ENCODE measurements at regions not wholly inside any gene's neighbourhood (a gene's known extent, or its start where the extent isn't known, plus 50 kb on each side); places are given as distances from the start of the nearest gene placed in this dataset.
"Not testable (repeated sequence)": the region's sequence is repeated elsewhere in the genome, so short reads cannot be mapped to it uniquely, and the experiment has no call there.

DNA sequence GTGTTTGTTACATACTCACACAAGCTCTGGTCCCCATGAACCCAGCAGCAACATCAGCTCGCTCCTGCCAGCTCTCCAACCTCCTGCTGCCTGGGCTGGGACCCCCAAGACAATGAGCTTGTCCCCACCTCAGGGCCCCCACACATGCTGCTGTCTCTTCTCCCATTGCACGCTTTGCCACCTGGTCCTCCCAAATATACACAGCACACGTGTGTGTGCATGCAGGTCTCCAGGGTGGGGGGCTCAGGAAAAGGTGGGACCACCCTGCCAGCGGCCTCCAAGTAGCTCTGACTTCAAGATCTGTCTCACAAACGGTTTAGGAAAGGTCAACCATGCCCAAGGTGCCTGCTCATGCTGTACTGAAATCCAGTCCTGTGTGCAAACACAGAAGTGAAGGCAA lies 68.1 kb upstream of the CCND1 start:
- no peak for DNase-seq

- DNase-seq, result no peak
These were observed 67.0 kb upstream of the CCND1 start for GRCh38 chr11:69573761-69574607.

DNA sequence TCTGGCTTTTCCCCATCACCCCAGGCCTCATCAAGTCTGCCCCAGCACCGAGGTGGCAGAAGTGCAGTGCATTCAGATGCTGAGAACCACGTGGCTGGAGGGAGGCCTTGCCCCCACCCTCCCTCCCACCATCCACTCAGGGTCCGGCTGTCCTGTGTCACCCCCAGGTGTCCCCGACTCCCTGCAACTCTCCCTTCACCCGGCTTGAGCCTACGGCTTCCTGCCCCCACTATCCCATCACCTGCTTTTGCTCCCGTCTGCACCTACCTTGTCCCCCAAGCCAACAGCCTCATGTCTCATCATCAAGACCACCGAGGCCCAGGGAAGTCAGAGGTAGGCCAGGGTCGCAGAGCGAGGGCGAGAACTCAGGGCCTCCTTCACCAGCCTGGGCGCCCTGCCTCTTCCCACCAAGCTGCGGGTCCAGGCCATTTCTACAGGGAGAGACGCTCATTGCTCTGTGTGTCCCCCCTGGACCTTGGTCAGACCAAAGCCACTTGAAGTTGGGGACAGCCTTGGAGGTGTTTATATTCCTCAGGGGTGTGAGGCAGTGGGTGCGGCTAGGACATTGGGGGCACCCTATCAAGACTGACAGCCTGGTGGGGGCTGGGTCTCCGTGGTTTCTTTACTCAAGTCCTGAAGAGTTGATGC lies 66.2 kb upstream of the CCND1 start:
- no peak for DNase-seq

DNA sequence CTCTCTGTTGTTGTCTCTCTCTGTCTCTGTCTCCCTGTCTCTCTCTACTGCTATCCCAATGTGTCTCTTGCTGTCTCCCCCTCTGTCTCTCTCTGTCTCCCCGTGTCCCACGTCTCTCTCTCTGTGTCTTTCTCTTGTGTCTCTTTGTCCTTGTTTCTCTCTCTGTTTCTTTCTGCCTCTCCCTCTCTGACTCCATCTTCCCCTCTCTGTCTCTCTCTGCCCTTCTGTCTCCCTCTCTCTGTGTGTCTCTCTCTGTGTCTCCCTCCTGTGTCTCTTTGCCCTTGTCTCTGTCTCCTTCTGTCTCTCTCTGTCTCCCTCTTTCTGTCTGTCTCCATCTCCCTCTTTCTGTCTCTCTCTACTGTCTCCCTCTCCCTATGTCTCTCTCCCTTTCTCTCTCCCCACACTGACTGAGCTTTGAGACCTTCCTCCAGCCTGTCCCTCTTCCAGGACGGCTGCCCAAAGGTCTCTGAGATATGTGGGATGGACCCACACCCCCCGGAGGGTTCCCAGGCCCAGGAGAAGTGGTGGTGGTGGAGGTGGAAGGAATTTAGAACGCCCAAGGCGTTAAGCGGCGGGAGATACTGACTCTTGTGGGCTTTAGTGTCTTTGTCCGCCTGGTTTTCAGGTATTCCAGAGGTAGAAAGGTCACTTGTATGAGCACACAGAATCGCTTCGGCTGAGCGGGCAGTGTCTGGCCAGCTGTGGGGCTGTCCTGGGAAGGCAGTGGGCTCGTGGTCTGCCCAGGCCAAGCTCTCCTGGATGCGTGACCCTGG lies 65.5 kb upstream of the CCND1 start:
- no peak for DNase-seq

GRCh38 chr11:69576069-69576782 lies 64.7 kb upstream of the CCND1 start:
- no peak for DNase-seq

GRCh38 chr11:69578167-69578566 lies 62.8 kb upstream of the CCND1 start:
- DNase-seq, result no peak

GRCh38 chr11:69580529-69580928 lies 60.4 kb upstream of the CCND1 start:
- DNase-seq, result no peak

DNA sequence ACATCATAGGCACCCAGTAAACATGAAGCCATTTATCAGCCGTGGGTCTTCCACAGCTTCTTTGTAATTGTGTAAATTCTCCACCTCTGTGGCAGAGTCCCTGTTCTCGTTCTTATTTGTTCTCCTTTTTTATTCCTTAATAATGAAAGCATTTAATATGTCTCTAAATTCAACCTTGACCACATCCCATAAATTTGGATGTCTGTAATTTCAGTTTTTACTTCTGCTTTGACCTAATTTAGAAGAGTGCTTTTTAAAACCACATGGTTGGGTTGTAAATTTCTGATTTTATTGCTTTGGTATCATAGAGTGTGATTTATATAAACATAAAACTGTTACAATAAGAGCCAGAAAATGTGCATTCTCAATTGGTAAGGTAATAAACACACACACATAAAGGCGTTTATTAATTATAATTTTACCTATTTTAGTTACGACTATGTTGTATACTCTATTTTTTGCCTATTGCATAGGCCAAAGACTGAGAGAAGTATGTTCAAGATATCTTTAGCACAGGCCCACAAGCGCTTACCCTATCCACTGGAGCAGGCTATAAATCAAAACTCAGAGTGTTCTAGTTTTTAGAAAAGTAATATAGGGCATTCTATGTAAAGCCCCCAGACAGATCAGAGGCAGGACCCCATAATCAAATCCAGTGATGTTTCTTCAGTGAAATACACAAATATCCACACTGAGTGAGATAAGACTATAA lies 58.0 kb upstream of the CCND1 start:
- DNase-seq, result no peak

- DNase-seq, result no peak
These were observed 56.8 kb upstream of the CCND1 start for GRCh38 chr11:69584160-69584559.

DNA sequence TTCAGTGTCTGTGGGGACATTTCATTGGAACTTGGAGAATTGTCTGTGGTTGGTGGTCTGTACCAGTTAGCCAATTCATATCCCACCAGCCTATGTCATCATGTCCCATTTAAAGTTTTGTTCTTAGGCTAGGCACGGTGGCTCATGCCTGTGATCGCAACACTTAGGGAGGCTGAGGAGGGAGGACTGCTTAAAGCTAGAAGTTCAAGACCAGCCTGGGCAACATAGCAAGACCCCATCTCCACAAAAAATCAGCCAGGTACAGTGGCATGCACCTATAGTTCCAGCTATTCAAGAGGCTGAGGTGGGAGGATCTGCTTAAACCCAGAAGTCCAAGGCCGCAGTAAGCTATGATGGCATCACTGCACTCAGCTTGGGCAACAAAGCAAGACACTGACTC lies 55.6 kb upstream of the CCND1 start:
- DNase-seq, result no peak

DNA sequence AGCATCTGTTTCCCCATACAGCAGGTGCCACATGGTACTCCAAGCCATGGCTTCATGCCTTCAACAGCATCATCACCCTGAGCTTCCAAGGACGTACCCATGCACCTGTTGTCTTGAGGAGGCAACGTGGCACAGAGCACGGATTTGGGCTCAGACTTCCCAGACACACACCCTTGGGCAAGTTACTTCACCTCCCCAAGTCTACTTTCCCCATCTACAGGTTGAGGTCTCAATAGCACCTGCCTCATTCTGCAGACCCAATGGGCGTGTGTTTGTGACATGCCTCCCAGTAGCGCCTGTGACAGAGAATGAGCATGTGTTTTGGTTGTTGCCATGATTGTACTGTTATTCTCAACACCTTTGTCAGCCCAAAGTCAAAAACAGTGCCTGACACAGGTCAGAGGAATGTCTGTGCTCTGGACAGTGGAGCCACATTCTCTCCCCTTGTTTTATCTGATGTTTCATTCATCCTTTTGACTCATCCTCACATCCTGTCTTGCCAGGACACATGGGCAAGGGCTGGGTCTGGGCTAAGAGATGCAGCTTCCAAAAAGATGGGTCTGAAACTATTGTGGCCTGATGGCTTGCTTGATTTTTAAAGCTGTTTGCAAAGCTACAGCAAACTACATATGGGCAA lies 53.4 kb upstream of the CCND1 start:
- no peak for DNase-seq

DNA sequence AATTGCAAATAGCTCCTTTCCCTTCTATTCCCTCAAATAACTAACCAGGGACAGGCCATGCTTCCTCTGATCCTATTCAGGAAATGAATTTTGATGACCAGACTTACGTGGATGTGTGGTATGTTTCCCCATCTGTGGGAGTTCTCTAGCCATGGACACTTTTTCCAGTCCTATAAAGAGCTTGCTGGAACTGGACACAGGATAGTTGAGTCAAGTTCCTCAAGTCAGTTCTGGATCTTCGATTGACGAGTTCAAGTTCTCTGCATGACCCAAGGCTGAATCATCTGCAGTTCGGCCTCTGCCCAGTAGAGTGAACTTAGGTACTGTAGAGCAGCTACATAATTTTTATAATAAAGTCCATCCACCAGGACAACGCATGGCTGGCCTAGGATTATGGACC lies 52.7 kb upstream of the CCND1 start:
- DNase-seq, result no peak

DNA sequence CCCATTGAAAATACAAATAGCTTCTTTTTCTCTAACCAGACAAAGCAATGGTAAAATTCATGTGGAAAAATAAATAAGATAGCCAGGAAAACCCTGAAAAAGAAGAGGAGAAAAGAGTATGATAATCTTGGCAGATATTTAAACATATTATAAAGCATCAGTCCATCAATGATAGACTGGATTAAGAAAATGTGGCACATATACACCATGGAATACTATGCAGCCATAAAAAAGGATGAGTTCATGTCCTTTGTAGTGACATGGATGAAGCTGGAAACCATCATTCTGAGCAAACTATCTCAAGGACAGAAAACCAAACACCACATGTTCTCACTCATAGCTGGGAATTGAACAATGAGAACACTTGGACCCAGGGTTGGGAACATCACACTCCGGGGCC lies 50.9 kb upstream of the CCND1 start:
- DNase-seq, result not testable (repeated sequence)

All from activated naive CD4-positive, alpha-beta T cell treated with anti-CD3 and anti-CD28 coated beads, Interleukin-2, amount 50 U/mL, for 16 hours (primary cell).